ENCODE measurements at regions not wholly inside any gene's neighbourhood (a gene's known extent, or its start where the extent isn't known, plus 50 kb on each side); places are given as distances from the start of the nearest gene placed in this dataset.

- no peak for DNase-seq (ENCODE audit: low spot score)
Observed at GRCh38 chr10:62550173-62550572, 176.0 kb downstream of the ZNF365 start.

- DNase-seq (ENCODE audit: low spot score): peak; percentile 17
Observed at GRCh38 chr10:62554632-62555199, 180.5 kb downstream of the ZNF365 start.

- no peak for DNase-seq (ENCODE audit: low spot score)
Observed at GRCh38 chr10:62559481-62560200, 185.5 kb downstream of the ZNF365 start.

GRCh38 chr10:62560201-62560819 lies 186.1 kb downstream of the ZNF365 start:
- no peak for DNase-seq (ENCODE audit: low spot score)

- DNase-seq (ENCODE audit: low spot score): no peak
Observed at GRCh38 chr10:62561151-62561550, 187.0 kb downstream of the ZNF365 start.

- no peak for DNase-seq (ENCODE audit: low spot score)
Observed at GRCh38 chr10:62562101-62562500, 187.9 kb downstream of the ZNF365 start.

- DNase-seq (ENCODE audit: low spot score): no peak
Observed at GRCh38 chr10:62562795-62563194, 188.6 kb downstream of the ZNF365 start.

GRCh38 chr10:62573929-62574328 lies 199.8 kb downstream of the ZNF365 start:
- DNase-seq (ENCODE audit: low spot score): no peak

GRCh38 chr10:62577076-62577475 lies 202.9 kb downstream of the ZNF365 start:
- no peak for DNase-seq (ENCODE audit: low spot score)

- peak; percentile 26 for DNase-seq (ENCODE audit: low spot score)
Observed at GRCh38 chr10:62577666-62578291, 203.6 kb downstream of the ZNF365 start.

- DNase-seq (ENCODE audit: low spot score): no peak
Observed at GRCh38 chr10:62578301-62578700, 204.1 kb downstream of the ZNF365 start.

- no peak for DNase-seq (ENCODE audit: low spot score)
Observed at GRCh38 chr10:62578916-62579315, 204.7 kb downstream of the ZNF365 start.

GRCh38 chr10:62580396-62580795 lies 206.2 kb downstream of the ZNF365 start:
- no peak for DNase-seq (ENCODE audit: low spot score)

GRCh38 chr10:62581351-62581750 lies 207.2 kb downstream of the ZNF365 start:
- no peak for DNase-seq (ENCODE audit: low spot score)

- no peak for DNase-seq (ENCODE audit: low spot score)
Observed at GRCh38 chr10:62582101-62582705, 208.0 kb downstream of the ZNF365 start.

- peak; percentile 64 for DNase-seq (ENCODE audit: low spot score)
Observed at GRCh38 chr10:62582804-62583208, 208.6 kb downstream of the ZNF365 start.

- DNase-seq (ENCODE audit: low spot score): peak; percentile 65
Observed at GRCh38 chr10:62583876-62584615, 209.9 kb downstream of the ZNF365 start.

- no peak for DNase-seq (ENCODE audit: low spot score)
Observed at GRCh38 chr10:62584731-62585130, 210.6 kb downstream of the ZNF365 start.

GRCh38 chr10:62585211-62585775 lies 211.1 kb downstream of the ZNF365 start:
- no peak for DNase-seq (ENCODE audit: low spot score)

- DNase-seq (ENCODE audit: low spot score): no peak
Observed at GRCh38 chr10:62587011-62587410, 212.8 kb downstream of the ZNF365 start.

GRCh38 chr10:62588116-62588515 lies 213.9 kb downstream of the ZNF365 start:
- DNase-seq (ENCODE audit: low spot score): no peak

- no peak for DNase-seq (ENCODE audit: low spot score)
Observed at GRCh38 chr10:62589689-62590088, 214.8 kb upstream of the ADO start.
